ENCODE measurements at regions not wholly inside any gene's neighbourhood (a gene's known extent, or its start where the extent isn't known, plus 50 kb on each side); places are given as distances from the start of the nearest gene placed in this dataset.

GRCh38 chrX:140360924-140361323 is 143.9 kb downstream of the SOX3 start:
- 0% methylated on average over 3 of the region's 3 CpGs for WGBS (ENCODE audit: insufficient coverage, low coverage, missing lambda C conversion rate)
- Histone ChIP-seq H3K79me2 (ENCODE audit: control insufficient read depth, insufficient read depth, low read length) (no peaks in the 10 kb centered on the region), H4K20me1 (replicated peaks; ENCODE audit: control insufficient read depth, insufficient read depth, low read length) (no peaks in the 10 kb centered on the region), H3K4me1 (replicated peaks in 1 of 2; ENCODE audit: control insufficient read depth in 2 of 2, insufficient read depth in 2 of 2, low read length in 2 of 2) (no peaks in the 10 kb centered on the region), H3K4me2 (ENCODE audit: insufficient read depth, low read length) (no peak overlapping the region), H3K36me3 (ENCODE audit: control insufficient read depth, insufficient read depth, low read length) (no peaks in the 10 kb centered on the region), H3K27ac (ENCODE audit: extremely low read depth, low read depth, low read length) (no peak overlapping the region), H2AFZ (ENCODE audit: low read depth, low read length) (no peak overlapping the region), H3K9me1 (ENCODE audit: control insufficient read depth, insufficient read depth, low read length) (no peaks in the 10 kb centered on the region), H3K4me3 (no peak overlapping the region), H3K27me3 (ENCODE audit: control insufficient read depth in 2 of 2, insufficient read depth in 2 of 2, low read length in 2 of 2) (no peaks in the 10 kb centered on the region), H3K9me3 (replicated peaks; ENCODE audit: control insufficient read depth, insufficient read depth, low read depth, low read length) (no peaks in the 10 kb centered on the region), H3K9ac (ENCODE audit: insufficient read depth in 1 of 2, low read depth in 2 of 2, low read length in 2 of 2) (no peak overlapping the region)
- DNase-seq (ENCODE audit: extremely low read depth in 1 of 4, low spot score in 3 of 4) (no peak), ATAC-seq (no peak), FAIRE-seq (no peak)
- TF ChIP-seq ZNF561 (CRISPR knock-in tag; conservative IDR thresholded peaks at IDR 0.05) = no peak
- no peak for TF ChIP-seq PML (IDR thresholded peaks at IDR 0.05; ENCODE audit: low read length)
- TF ChIP-seq HNRNPH1 (optimal IDR thresholded peaks at IDR 0.05; ENCODE audit: low read depth, low read length) = no peak
- no peak for TF ChIP-seq ZNF445 (CRISPR knock-in tag; IDR thresholded peaks at IDR 0.05; ENCODE audit: low read depth)
- no peak for TF ChIP-seq ZFP36 (IDR thresholded peaks at IDR 0.05; ENCODE audit: low read depth, low read length, partially characterized antibody)
- in situ Hi-C loops (cut with MboI) = no loop called here
- intact Hi-C loops (cut with micrococcal nuclease) = no loop called here
- POLR2A ChIA-PET = no interaction called here
- BruUV-seq (replicated peaks) = no TSS peak
- CTCF ChIA-PET (ENCODE audit: low intra/inter-chr PET ratio) = no interaction called here

- Histone ChIP-seq H2AFZ (ENCODE audit: low read depth, low read length) (no peak overlapping the region), H3K9me3 (replicated peaks; ENCODE audit: control insufficient read depth, insufficient read depth, low read depth, low read length) (no peaks in the 10 kb centered on the region), H3K27ac (ENCODE audit: extremely low read depth, low read depth, low read length) (no peak overlapping the region), H3K36me3 (ENCODE audit: control insufficient read depth, insufficient read depth, low read length) (no peaks in the 10 kb centered on the region), H3K9me1 (ENCODE audit: control insufficient read depth, insufficient read depth, low read length) (no peaks in the 10 kb centered on the region), H4K20me1 (replicated peaks; ENCODE audit: control insufficient read depth, insufficient read depth, low read length) (no peaks in the 10 kb centered on the region), H3K4me2 (ENCODE audit: insufficient read depth, low read length) (no peak overlapping the region), H3K9ac (ENCODE audit: insufficient read depth in 1 of 2, low read depth in 2 of 2, low read length in 2 of 2) (no peak overlapping the region), H3K4me1 (replicated peaks in 1 of 2; ENCODE audit: control insufficient read depth in 2 of 2, insufficient read depth in 2 of 2, low read length in 2 of 2) (no peaks in the 10 kb centered on the region), H3K27me3 (ENCODE audit: control insufficient read depth in 2 of 2, insufficient read depth in 2 of 2, low read length in 2 of 2) (no peaks in the 10 kb centered on the region), H3K4me3 (no peak overlapping the region), H3K79me2 (ENCODE audit: control insufficient read depth, insufficient read depth, low read length) (no peaks in the 10 kb centered on the region)
- intact Hi-C loops (cut with micrococcal nuclease) (no loop called here), in situ Hi-C loops (cut with MboI) (no loop called here)
- 0% methylated on average over 5 of the region's 5 CpGs for WGBS (ENCODE audit: insufficient coverage, low coverage, missing lambda C conversion rate)
- ATAC-seq = no peak
- TF ChIP-seq NFIX (CRISPR knock-in tag; IDR thresholded peaks at IDR 0.05; ENCODE audit: low read depth) (peak; percentile 79), NFIC (IDR thresholded peaks at IDR 0.05) (peak; percentile 88), RFX5 (IDR thresholded peaks at IDR 0.05; ENCODE audit: low read depth, low read length) (no peak)
- DNase-seq (ENCODE audit: extremely low read depth in 1 of 4, low spot score in 3 of 4) = peak in 1 of 4 experiments; percentile 0
- ChIA-PET POLR2A (no interaction called here), CTCF (ENCODE audit: low intra/inter-chr PET ratio) (no interaction called here)
- no peak for FAIRE-seq
- no TSS peak for BruUV-seq (replicated peaks)
Measured at GRCh38 chrX:140360284-140360683, 144.6 kb downstream of the SOX3 start.
